Hepatocyte (in vitro differentiated cells): ENCODE measurements at regions not wholly inside any gene's neighbourhood (a gene's known extent, or its start where the extent isn't known, plus 50 kb on each side); places are given as distances from the start of the nearest gene placed in this dataset.

Source experiments
- DNase-seq: peaks from one replicate; pipeline ENCODE4 v3.0.0-alpha.2; 2016; ENCODE audit warnings: low spot score
- H2AFZ ChIP-seq: fragments of 200-600 bp; sonication (generic); 2 replicates; pipeline ENCODE4 v1.6.0; 2016; ENCODE audit warnings: antibody characterized with exemption, mild to moderate bottlenecking
- H3K27ac ChIP-seq: fragments of 200-600 bp; sonication (generic); 2 replicates; pipeline ENCODE4 v1.5.1; 2016; ENCODE audit warnings: mild to moderate bottlenecking
- H3K27me3 ChIP-seq: fragments of 200-600 bp; sonication (generic); 2 replicates; pipeline ENCODE4 v1.6.1; 2016
- H3K36me3 ChIP-seq: fragments of 200-600 bp; sonication (generic); replicated peaks from 2 replicates; pipeline ENCODE4 v1.5.1; 2016; ENCODE audit warnings: low read depth; ENCODE audit not compliant: insufficient read depth
- H3K4me1 ChIP-seq: fragments of 200-600 bp; sonication (generic); 2 replicates; pipeline ENCODE4 v1.5.1; 2016; ENCODE audit warnings: mild to moderate bottlenecking, moderate library complexity; ENCODE audit not compliant: insufficient read depth
- H3K4me2 ChIP-seq: fragments of 200-600 bp; sonication (generic); 2 replicates; pipeline ENCODE4 v1.6.0; 2016
- H3K4me3 ChIP-seq: fragments of 200-600 bp; sonication (generic); 2 replicates; pipeline ENCODE4 v1.5.1; 2016; ENCODE audit warnings: mild to moderate bottlenecking
- H3K79me2 ChIP-seq: fragments of 200-600 bp; sonication (generic); 2 replicates; pipeline ENCODE4 v1.6.0; 2017; ENCODE audit warnings: mild to moderate bottlenecking
- H3K9me2 ChIP-seq: fragments of 200-600 bp; sonication (generic); replicated peaks from 2 replicates; pipeline ENCODE4 v1.6.0; 2017; ENCODE audit warnings: mild to moderate bottlenecking; ENCODE audit not compliant: insufficient read depth
- H3K9me3 ChIP-seq: fragments of 200-600 bp; sonication (generic); 2 replicates; pipeline ENCODE4 v1.5.1; 2016; ENCODE audit warnings: low read depth, mild to moderate bottlenecking
- H4K20me1 ChIP-seq: fragments of 200-600 bp; sonication (generic); 2 replicates; pipeline ENCODE4 v1.6.0; 2016; ENCODE audit warnings: mild to moderate bottlenecking; ENCODE audit not compliant: insufficient read depth, poor library complexity, severe bottlenecking
- EZH2 ChIP-seq: fragments of 200-600 bp; sonication (generic); IDR thresholded peaks from 2 replicates; pipeline ENCODE4 v1.6.1; 2016; ENCODE audit warnings: antibody characterized with exemption, mild to moderate bottlenecking, borderline replicate concordance
- EZH2phosphoT487 ChIP-seq: fragments of 200-600 bp; sonication (generic); IDR thresholded peaks from one replicate; pipeline ENCODE4 v1.6.1; 2018; ENCODE audit warnings: antibody characterized with exemption, mild to moderate bottlenecking, low read depth, moderate library complexity; ENCODE audit not compliant: unreplicated experiment, severe bottlenecking
- WGBS: methylation state at CpG from one replicate; pipeline ENCODE4 v1.1.6; 2016; ENCODE audit warnings: low lambda C conversion rate; ENCODE audit errors: missing lambda C conversion rate; 5-methylcytosine and 5-hydroxymethylcytosine counted together
- TF ChIP-seq, protein P1 (sequence below): fragments of 200-600 bp; sonication (generic); IDR thresholded peaks from 2 replicates; pipeline ENCODE4 v1.5.1; 2016; ENCODE audit warnings: antibody characterized with exemption, mild to moderate bottlenecking; ENCODE audit not compliant: poor library complexity

DNA sequence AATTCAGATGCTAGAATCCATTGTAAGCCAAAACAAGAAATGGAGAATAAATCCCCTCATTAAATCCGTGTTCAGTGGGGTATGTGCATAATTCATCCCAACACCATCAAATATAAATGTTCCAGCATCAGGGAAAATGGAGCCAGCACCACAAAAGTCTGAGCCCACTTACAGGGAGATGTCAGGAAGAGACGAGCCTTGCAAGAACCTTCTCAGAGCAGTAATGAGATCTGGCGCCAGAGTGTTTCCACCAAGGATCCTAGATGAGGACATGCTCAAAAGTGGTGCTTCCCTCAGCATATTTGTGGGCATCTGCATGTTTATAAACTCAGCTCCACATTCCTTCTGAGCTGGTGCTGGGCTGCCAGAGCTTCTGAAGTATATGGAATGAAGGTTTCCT lies 541.9 kb upstream of the C16orf82 start:
- H3K4me3 ChIP-seq, result no peak overlapping the region
- H3K79me2 ChIP-seq, result no peaks in the 10 kb centered on the region
- H3K9me3 ChIP-seq, result no peaks in the 10 kb centered on the region
- H3K4me2 ChIP-seq, result no peak overlapping the region
- no peak overlapping the region for H2AFZ ChIP-seq
- WGBS, result 83% methylated on average over 3 of the region's 3 CpGs
- H3K27me3 ChIP-seq, result no peaks in the 10 kb centered on the region
- TF ChIP-seq, protein P1, sequence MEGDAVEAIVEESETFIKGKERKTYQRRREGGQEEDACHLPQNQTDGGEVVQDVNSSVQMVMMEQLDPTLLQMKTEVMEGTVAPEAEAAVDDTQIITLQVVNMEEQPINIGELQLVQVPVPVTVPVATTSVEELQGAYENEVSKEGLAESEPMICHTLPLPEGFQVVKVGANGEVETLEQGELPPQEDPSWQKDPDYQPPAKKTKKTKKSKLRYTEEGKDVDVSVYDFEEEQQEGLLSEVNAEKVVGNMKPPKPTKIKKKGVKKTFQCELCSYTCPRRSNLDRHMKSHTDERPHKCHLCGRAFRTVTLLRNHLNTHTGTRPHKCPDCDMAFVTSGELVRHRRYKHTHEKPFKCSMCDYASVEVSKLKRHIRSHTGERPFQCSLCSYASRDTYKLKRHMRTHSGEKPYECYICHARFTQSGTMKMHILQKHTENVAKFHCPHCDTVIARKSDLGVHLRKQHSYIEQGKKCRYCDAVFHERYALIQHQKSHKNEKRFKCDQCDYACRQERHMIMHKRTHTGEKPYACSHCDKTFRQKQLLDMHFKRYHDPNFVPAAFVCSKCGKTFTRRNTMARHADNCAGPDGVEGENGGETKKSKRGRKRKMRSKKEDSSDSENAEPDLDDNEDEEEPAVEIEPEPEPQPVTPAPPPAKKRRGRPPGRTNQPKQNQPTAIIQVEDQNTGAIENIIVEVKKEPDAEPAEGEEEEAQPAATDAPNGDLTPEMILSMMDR, result no peak
- TF ChIP-seq EZH2 (no peak), EZH2phosphoT487 (no peak)
- H3K4me1 ChIP-seq, result no peaks in the 10 kb centered on the region
- H4K20me1 ChIP-seq, result no peaks in the 10 kb centered on the region
- no peaks in the 10 kb centered on the region for H3K9me2 ChIP-seq
- H3K27ac ChIP-seq, result no peak overlapping the region
- H3K36me3 ChIP-seq, result no peaks in the 10 kb centered on the region
- DNase-seq, result no peak

DNA sequence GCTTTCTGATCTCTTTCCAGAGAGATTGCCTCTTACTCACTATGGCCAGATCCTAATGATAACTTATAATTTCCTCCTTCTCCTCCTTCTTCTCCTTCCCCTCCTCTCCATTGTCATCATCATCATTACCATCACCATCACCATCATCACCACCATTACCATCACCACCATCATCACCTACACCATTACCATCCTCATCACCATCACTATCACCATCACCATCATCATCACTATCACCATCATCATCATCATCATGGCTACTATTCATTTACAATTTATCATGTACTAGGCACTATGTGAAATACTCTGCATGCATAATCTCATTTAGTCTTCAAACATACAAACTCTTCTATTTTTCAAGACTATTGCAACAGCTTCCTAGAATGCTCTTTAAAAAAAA lies 540.9 kb upstream of the C16orf82 start:
- Histone ChIP-seq H4K20me1 (no peaks in the 10 kb centered on the region), H3K79me2 (no peaks in the 10 kb centered on the region), H3K27me3 (no peaks in the 10 kb centered on the region), H3K4me1 (no peaks in the 10 kb centered on the region), H3K4me3 (no peak overlapping the region), H3K4me2 (no peak overlapping the region), H3K9me3 (no peaks in the 10 kb centered on the region), H3K36me3 (no peaks in the 10 kb centered on the region), H3K27ac (no peak overlapping the region), H2AFZ (no peak overlapping the region), H3K9me2 (no peaks in the 10 kb centered on the region)
- DNase-seq, result no peak
- no peak for TF ChIP-seq EZH2phosphoT487
- TF ChIP-seq, protein P1, result no peak
- no peak for TF ChIP-seq EZH2

DNA sequence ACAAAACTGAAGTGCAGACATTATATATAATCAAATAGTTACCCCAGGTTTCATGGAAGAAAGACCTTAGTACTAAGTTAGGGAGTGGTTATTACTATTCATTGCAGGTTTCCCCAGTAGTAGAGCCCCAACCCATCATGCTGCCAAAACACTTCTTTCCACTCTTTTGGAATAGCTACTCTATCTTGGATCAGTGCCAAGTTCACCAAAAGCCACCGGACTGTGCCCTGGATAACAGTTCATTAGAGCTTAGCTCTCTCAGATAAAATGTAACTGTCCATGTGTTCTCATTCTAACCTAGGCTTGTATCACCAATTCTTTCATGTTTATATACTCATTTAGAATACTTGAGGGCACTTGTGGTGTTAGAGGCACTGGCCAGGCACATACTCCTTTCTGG lies 540.1 kb upstream of the C16orf82 start:
- Histone ChIP-seq H3K4me1 (no peaks in the 10 kb centered on the region), H3K27me3 (no peaks in the 10 kb centered on the region), H3K36me3 (no peaks in the 10 kb centered on the region), H3K4me2 (no peak overlapping the region), H3K4me3 (no peak overlapping the region), H3K9me2 (no peaks in the 10 kb centered on the region), H3K79me2 (no peaks in the 10 kb centered on the region), H3K27ac (no peak overlapping the region), H3K9me3 (no peaks in the 10 kb centered on the region), H4K20me1 (no peaks in the 10 kb centered on the region), H2AFZ (no peak overlapping the region)
- WGBS, result 79% methylated on average over 1 of the region's 1 CpG
- no peak for DNase-seq
- TF ChIP-seq EZH2phosphoT487, result no peak

DNA sequence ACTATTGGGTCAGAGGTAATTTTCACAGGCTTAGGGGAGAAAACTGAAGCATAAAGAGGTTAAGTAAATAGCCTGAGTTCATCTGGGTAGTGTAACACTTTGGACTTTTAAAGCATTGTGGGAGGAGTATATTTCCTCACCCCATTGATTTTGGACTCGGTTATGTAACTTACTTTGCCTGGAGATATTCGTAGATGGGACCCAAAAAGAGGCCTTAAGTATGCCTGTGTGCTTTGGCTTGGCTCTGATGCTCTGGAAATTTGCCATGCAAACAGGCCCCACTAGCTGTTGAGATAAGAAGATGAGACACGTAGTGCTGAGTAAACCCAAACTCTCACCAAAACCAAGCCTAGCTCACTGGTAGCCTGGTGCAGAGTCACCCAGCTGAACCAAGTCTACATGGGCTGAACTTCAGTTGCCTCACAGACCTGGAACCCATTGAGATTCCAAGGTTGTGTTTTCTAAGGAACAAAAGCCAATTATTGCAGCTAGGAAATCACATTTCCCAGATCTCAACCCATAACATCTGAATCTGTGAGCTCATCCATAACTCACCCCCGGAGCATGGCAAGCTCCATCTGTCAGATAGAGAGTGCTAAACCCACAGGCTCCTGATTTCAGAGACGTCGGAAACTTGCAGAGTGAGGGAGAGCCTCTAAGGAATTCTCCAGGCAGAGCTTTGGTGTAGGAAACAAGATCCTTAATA lies 536.0 kb upstream of the C16orf82 start:
- no peak overlapping the region for H3K27ac ChIP-seq
- no peak for DNase-seq
- no peaks in the 10 kb centered on the region for H3K36me3 ChIP-seq
- H3K4me2 ChIP-seq, result no peak overlapping the region
- WGBS, result 67% methylated on average over 6 of the region's 6 CpGs
- H3K9me3 ChIP-seq, result no peaks in the 10 kb centered on the region
- no peaks in the 10 kb centered on the region for H3K4me1 ChIP-seq
- no peaks in the 10 kb centered on the region for H3K27me3 ChIP-seq
- H3K79me2 ChIP-seq, result no peaks in the 10 kb centered on the region
- H4K20me1 ChIP-seq, result no peaks in the 10 kb centered on the region
- H2AFZ ChIP-seq, result no peak overlapping the region
- no peaks in the 10 kb centered on the region for H3K9me2 ChIP-seq
- TF ChIP-seq EZH2 (no peak), EZH2phosphoT487 (no peak)
- TF ChIP-seq, protein P1, result no peak
- H3K4me3 ChIP-seq, result no peak overlapping the region
